Fibroblast of lung (primary cell): ENCODE measurements at regions not wholly inside any gene's neighbourhood (a gene's known extent, or its start where the extent isn't known, plus 50 kb on each side); places are given as distances from the start of the nearest gene placed in this dataset.

Experiments used
- DNase-seq, 2 donors: peaks; one replicate each; pipeline versions ENCODE4 v3.0.0 to v3.0.0-alpha.2; 2010; ENCODE audit warnings: low read depth in 2 of 2
- H2AFZ ChIP-seq: 2 replicates; pipeline ENCODE4 v1.5.1; 2012; ENCODE audit warnings: low read length, control low read depth, inconsistent platforms
- H3K27ac ChIP-seq: 2 replicates; pipeline ENCODE4 v1.5.1; 2011; ENCODE audit warnings: low read length, control low read depth; ENCODE audit not compliant: insufficient read depth
- H3K27me3 ChIP-seq: 2 replicates; pipeline ENCODE4 v1.5.1; 2011; ENCODE audit warnings: mild to moderate bottlenecking, low read length; ENCODE audit not compliant: control insufficient read depth, insufficient read depth
- H3K36me3 ChIP-seq: 2 replicates; pipeline ENCODE4 v1.5.1; 2011; ENCODE audit warnings: low read length; ENCODE audit not compliant: control insufficient read depth, insufficient read depth
- H3K4me1 ChIP-seq: 2 replicates; pipeline ENCODE4 v1.5.1; 2011; ENCODE audit warnings: low read length; ENCODE audit not compliant: control insufficient read depth, insufficient read depth; ENCODE audit errors: extremely low read depth
- H3K4me2 ChIP-seq: 2 replicates; pipeline ENCODE4 v1.5.1; 2011; ENCODE audit warnings: low read length, control low read depth; ENCODE audit not compliant: insufficient read depth; ENCODE audit errors: extremely low read depth
- H3K4me3 ChIP-seq, 4 experiments: fragments of 200-600 bp in 1 of 4; sonication (generic) in 1 of 4; replicated peaks in 1 of 4; 2 replicates each; pipeline ENCODE4 v1.5.1; 2011 to 2016; ENCODE audit warnings: low read length in 4 of 4, low read depth in 3 of 4, mild to moderate bottlenecking in 3 of 4, control low read depth in 2 of 4, inconsistent platforms in 1 of 4, mixed read lengths in 1 of 4; ENCODE audit not compliant: insufficient read depth in 1 of 4; ENCODE audit errors: control extremely low read depth in 1 of 4
- H3K79me2 ChIP-seq: 2 replicates; pipeline ENCODE4 v1.5.1; 2012; ENCODE audit warnings: mild to moderate bottlenecking, low read length, inconsistent platforms; ENCODE audit not compliant: control insufficient read depth, insufficient read depth
- H3K9ac ChIP-seq: 2 replicates; pipeline ENCODE4 v1.5.1; 2011; ENCODE audit warnings: mild to moderate bottlenecking, low read length, control low read depth; ENCODE audit not compliant: insufficient read depth
- H3K9me3 ChIP-seq: 2 replicates; pipeline ENCODE4 v1.5.1; 2012; ENCODE audit warnings: low read depth, low read length; ENCODE audit not compliant: control insufficient read depth, insufficient read depth
- H4K20me1 ChIP-seq: 2 replicates; pipeline ENCODE4 v1.5.1; 2011; ENCODE audit warnings: low read length; ENCODE audit not compliant: control insufficient read depth, insufficient read depth; ENCODE audit errors: extremely low read depth
- CTCF ChIP-seq, 2 donors: IDR thresholded peaks in 1 of 2; conservative IDR thresholded peaks in 1 of 2; 1 replicate in 1 of 2; 2 replicates in 1 of 2; pipeline ENCODE4 v1.5.1; 2011 to 2012; ENCODE audit warnings: low read length in 2 of 2, control low read depth in 1 of 2, inconsistent platforms in 1 of 2, low read depth in 1 of 2, mild to moderate bottlenecking in 1 of 2
- EZH2 ChIP-seq: IDR thresholded peaks from 2 replicates; pipeline ENCODE4 v1.5.1; 2012; ENCODE audit warnings: low read length, control low read depth, mild to moderate bottlenecking; ENCODE audit errors: missing control alignments

DNA sequence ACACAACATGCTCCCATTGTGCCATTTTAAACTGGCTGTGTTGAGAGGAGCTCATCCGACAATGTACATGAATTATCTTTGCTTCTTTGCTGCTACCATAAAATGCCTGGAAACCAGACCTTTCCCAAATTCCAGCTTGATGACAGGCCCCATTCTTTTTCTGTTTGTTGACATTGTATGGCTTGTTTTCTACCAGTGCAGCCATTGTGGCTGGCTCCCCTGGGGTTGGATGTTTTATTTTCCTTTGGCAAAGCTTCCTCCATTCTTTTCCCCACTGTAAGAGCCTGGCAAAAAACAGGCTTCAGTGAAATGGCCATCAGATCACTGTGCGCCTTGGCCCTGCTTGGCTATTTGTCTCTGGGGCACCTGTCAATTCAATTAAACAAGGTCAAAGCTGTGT, 532.5 kb downstream of the VRK1 start:
- DNase-seq = peak in 1 of 2 donors; percentile 11
- no peak overlapping the region for H3K27ac ChIP-seq
- H4K20me1 ChIP-seq = no peaks in the 10 kb centered on the region
- no peaks in the 10 kb centered on the region for H3K27me3 ChIP-seq
- H3K79me2 ChIP-seq = no peaks in the 10 kb centered on the region
- H3K4me1 ChIP-seq = no peaks in the 10 kb centered on the region
- H3K4me3 ChIP-seq = no peak overlapping the region
- no peak overlapping the region for H2AFZ ChIP-seq
- H3K9me3 ChIP-seq = no peaks in the 10 kb centered on the region
- H3K9ac ChIP-seq = no peak overlapping the region
- no peak for TF ChIP-seq EZH2
- no peak for TF ChIP-seq CTCF (conservative IDR thresholded peaks at IDR 0.05 in 1 of 2, IDR thresholded peaks at IDR 0.05 in 1 of 2; ENCODE audit: low read depth in 1 of 2, low read length in 2 of 2)
- H3K36me3 ChIP-seq = no peaks in the 10 kb centered on the region
- no peak overlapping the region for H3K4me2 ChIP-seq

- no peaks in the 10 kb centered on the region for H3K9me3 ChIP-seq
- H3K79me2 ChIP-seq = no peaks in the 10 kb centered on the region
- no peak overlapping the region for H2AFZ ChIP-seq
- no peak for TF ChIP-seq EZH2
- no peak for TF ChIP-seq CTCF (conservative IDR thresholded peaks at IDR 0.05 in 1 of 2, IDR thresholded peaks at IDR 0.05 in 1 of 2; ENCODE audit: low read depth in 1 of 2, low read length in 2 of 2)
- H4K20me1 ChIP-seq = no peaks in the 10 kb centered on the region
- no peak for DNase-seq
- no peaks in the 10 kb centered on the region for H3K27me3 ChIP-seq
- no peak overlapping the region for H3K4me2 ChIP-seq
- H3K4me1 ChIP-seq = no peaks in the 10 kb centered on the region
- H3K4me3 ChIP-seq = no peak overlapping the region
- H3K9ac ChIP-seq = no peak overlapping the region
- H3K36me3 ChIP-seq = no peaks in the 10 kb centered on the region
- no peak overlapping the region for H3K27ac ChIP-seq
Measured at GRCh38 chr14:97331058-97331457, 533.9 kb downstream of the VRK1 start.

- no peaks in the 10 kb centered on the region for H3K9me3 ChIP-seq
- H3K27me3 ChIP-seq = no peaks in the 10 kb centered on the region
- H2AFZ ChIP-seq = no peak overlapping the region
- DNase-seq = no peak
- no peak overlapping the region for H3K4me2 ChIP-seq
- no peak overlapping the region for H3K9ac ChIP-seq
- no peak overlapping the region for H3K4me3 ChIP-seq
- no peaks in the 10 kb centered on the region for H4K20me1 ChIP-seq
- no peaks in the 10 kb centered on the region for H3K4me1 ChIP-seq
- H3K79me2 ChIP-seq = no peaks in the 10 kb centered on the region
- no peak for TF ChIP-seq EZH2
- no peak for TF ChIP-seq CTCF (conservative IDR thresholded peaks at IDR 0.05 in 1 of 2, IDR thresholded peaks at IDR 0.05 in 1 of 2; ENCODE audit: low read depth in 1 of 2, low read length in 2 of 2)
- H3K27ac ChIP-seq = no peak overlapping the region
- no peaks in the 10 kb centered on the region for H3K36me3 ChIP-seq
Measured at GRCh38 chr14:97331526-97331925, 534.3 kb downstream of the VRK1 start.
